B cell (primary cell): ENCODE measurements at regions not wholly inside any gene's neighbourhood (a gene's known extent, or its start where the extent isn't known, plus 50 kb on each side); places are given as distances from the start of the nearest gene placed in this dataset.

Source experiments
- ATAC-seq: fragments of 200-7000 bp; cut with Tn5 transposase; one replicate; pipeline ENCODE4 v1.10.0; 2021; ENCODE audit warnings: low read depth, mild to moderate bottlenecking, moderate number of reproducible peaks, moderate library complexity
- CTCF ChIA-PET: fragments of 350-600 bp; sonication (Branson Sonifier 250); formaldehyde crosslinking; loops from one replicate; lab custom pipeline; 2021; ENCODE audit warnings: antibody characterized with exemption, inconsistent platforms; lab: Charles Lee
- POLR2A ChIA-PET: fragments of 350-600 bp; sonication (Branson Sonifier 250); formaldehyde crosslinking; loops from one replicate; lab custom pipeline; 2021; ENCODE audit warnings: antibody characterized with exemption; lab: Charles Lee
- DNase-seq: peaks from one replicate; pipeline ENCODE4 v3.0.0; 2013
- H2AFZ ChIP-seq: 2 replicates; pipeline ENCODE4 v1.6.1; 2012; ENCODE audit warnings: mild to moderate bottlenecking, low read depth, low read length; ENCODE audit not compliant: insufficient read depth, poor library complexity, severe bottlenecking
- H3K27ac ChIP-seq, 2 donors: 1 replicate in 1 of 2; 2 replicates in 1 of 2; pipeline ENCODE4 v1.5.1; 2012 to 2013; ENCODE audit warnings: low read length in 2 of 2, mild to moderate bottlenecking in 2 of 2, moderate library complexity in 1 of 2
- H3K27me3 ChIP-seq, 4 experiments: fragments of 200-600 bp in 1 of 4; sonication (generic) in 1 of 4; replicated peaks in 1 of 4; 1 replicate in 2 of 4; 2 replicates in 2 of 4; pipeline versions ENCODE4 v1.6.1 to v1.7.0; 2013 to 2016; ENCODE audit warnings: low read length in 3 of 4, mild to moderate bottlenecking in 2 of 4, mixed read lengths in 1 of 4, moderate library complexity in 1 of 4; ENCODE audit not compliant: insufficient read depth in 4 of 4, control insufficient read depth in 3 of 4; ENCODE audit errors: control extremely low read depth in 1 of 4
- H3K36me3 ChIP-seq, 2 experiments: replicated peaks in 1 of 2; 1 replicate in 1 of 2; 2 replicates in 1 of 2; pipeline versions ENCODE4 v1.6.1 to v1.7.1; 2013; ENCODE audit warnings: low read length in 1 of 2; ENCODE audit not compliant: insufficient read depth in 2 of 2, control insufficient read depth in 1 of 2; ENCODE audit errors: control extremely low read depth in 1 of 2, extremely low read depth in 1 of 2
- H3K4me1 ChIP-seq, 2 donors: fragments of 200-600 bp in 1 of 2; sonication (generic) in 1 of 2; 1 replicate in 1 of 2; 2 replicates in 1 of 2; pipeline versions ENCODE4 v1.5.1 to v1.6.1; 2013 to 2017; ENCODE audit warnings: low read length in 2 of 2; ENCODE audit not compliant: control insufficient read depth in 2 of 2, insufficient read depth in 2 of 2
- H3K4me2 ChIP-seq: replicated peaks from 2 replicates; pipeline ENCODE3; 2012; ENCODE audit warnings: mild to moderate bottlenecking, low read depth, low read length; ENCODE audit not compliant: poor library complexity, severe bottlenecking
- H3K4me3 ChIP-seq, 5 experiments: fragments of 200-600 bp in 1 of 5; sonication (generic) in 1 of 5; 1 replicate in 3 of 5; 2 replicates in 2 of 5; pipeline versions ENCODE4 v1.5.1 to v1.7.0; 2011 to 2016; ENCODE audit warnings: low read length in 4 of 5, mild to moderate bottlenecking in 4 of 5, low read depth in 2 of 5, control low read depth in 1 of 5, moderate library complexity in 1 of 5; ENCODE audit not compliant: insufficient read depth in 1 of 5; ENCODE audit errors: control extremely low read depth in 1 of 5, extremely low read depth in 1 of 5
- H3K79me2 ChIP-seq: fragments of 200-600 bp; sonication (generic); one replicate; pipeline ENCODE4 v1.6.0; 2016; ENCODE audit warnings: low read length; ENCODE audit not compliant: control insufficient read depth, insufficient read depth
- H3K9ac ChIP-seq: fragments of 200-600 bp; sonication (generic); 2 replicates; pipeline ENCODE4 v1.6.1; 2017; ENCODE audit warnings: mild to moderate bottlenecking, low read length, moderate library complexity
- H3K9me3 ChIP-seq, 3 donors: one replicate each; pipeline versions ENCODE4 v1.6.1 to v1.7.1; 2013; ENCODE audit warnings: low read length in 2 of 3; ENCODE audit not compliant: control insufficient read depth in 2 of 3, insufficient read depth in 1 of 3; ENCODE audit errors: control extremely low read depth in 1 of 3
- H4K20me1 ChIP-seq: 2 replicates; pipeline ENCODE4 v1.6.0; 2012; ENCODE audit warnings: mild to moderate bottlenecking, low read length; ENCODE audit not compliant: insufficient read depth, control insufficient read depth, poor library complexity, severe bottlenecking
- H3K27ac Mint-ChIP-seq: one replicate; pipeline ENCODE4 v1.8.0; 2021; ENCODE audit warnings: mixed read lengths
- H3K27me3 Mint-ChIP-seq: one replicate; pipeline ENCODE4 v1.8.0; 2021; ENCODE audit warnings: mixed read lengths
- H3K4me1 Mint-ChIP-seq: one replicate; pipeline ENCODE4 v1.8.0; 2021; ENCODE audit warnings: mixed read lengths
- H3K4me3 Mint-ChIP-seq: one replicate; pipeline ENCODE4 v1.8.0; 2021; ENCODE audit warnings: mixed read lengths
- H3K9me3 Mint-ChIP-seq: one replicate; pipeline ENCODE4 v1.8.0; 2022; ENCODE audit warnings: mixed read lengths; ENCODE audit not compliant: insufficient read depth
- EZH2 ChIP-seq: IDR thresholded peaks from 2 replicates; pipeline ENCODE4 v1.6.1; 2012; ENCODE audit warnings: borderline replicate concordance, low read depth, mild to moderate bottlenecking, moderate library complexity, low read length; ENCODE audit not compliant: insufficient read depth, poor library complexity, severe bottlenecking
- WGBS: methylation state at CpG from one replicate; pipeline ENCODE4 v1.1.5; 2013; ENCODE audit warnings: missing lambda C conversion rate; ENCODE audit not compliant: insufficient coverage; 5-methylcytosine and 5-hydroxymethylcytosine counted together
- intact Hi-C: fragments of 100-400 bp; cut with micrococcal nuclease; formaldehyde crosslinking; loops from one replicate; pipeline ENCODE4 v1.10.0; 2022
- TF ChIP-seq, protein P1 (sequence below): fragments of 200-600 bp; IDR thresholded peaks from one replicate; pipeline ENCODE4 v1.8.0; 2022; ENCODE audit warnings: antibody characterized with exemption, mild to moderate bottlenecking

DNA sequence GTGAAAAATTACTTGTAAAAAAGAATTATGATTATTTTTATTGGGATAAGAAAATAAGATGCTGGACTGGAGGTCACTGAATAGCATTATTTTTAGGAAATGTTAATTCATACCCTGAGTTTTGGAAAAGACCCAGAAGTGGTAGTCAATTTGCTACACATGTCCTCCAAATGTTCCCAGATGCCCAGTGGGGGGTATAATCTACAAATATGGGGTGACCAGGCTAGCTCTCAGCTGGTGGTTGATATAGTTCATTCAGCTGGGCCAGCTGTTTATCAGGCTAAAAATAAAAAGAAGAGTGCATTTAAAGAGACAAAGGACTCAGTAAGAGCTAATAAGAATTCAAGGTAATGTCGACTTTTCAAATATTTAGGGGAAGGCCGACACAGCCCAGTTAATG lies 402.0 kb upstream of the GOLIM4 start:
- no peak for TF ChIP-seq EZH2
- TF ChIP-seq, protein P1, sequence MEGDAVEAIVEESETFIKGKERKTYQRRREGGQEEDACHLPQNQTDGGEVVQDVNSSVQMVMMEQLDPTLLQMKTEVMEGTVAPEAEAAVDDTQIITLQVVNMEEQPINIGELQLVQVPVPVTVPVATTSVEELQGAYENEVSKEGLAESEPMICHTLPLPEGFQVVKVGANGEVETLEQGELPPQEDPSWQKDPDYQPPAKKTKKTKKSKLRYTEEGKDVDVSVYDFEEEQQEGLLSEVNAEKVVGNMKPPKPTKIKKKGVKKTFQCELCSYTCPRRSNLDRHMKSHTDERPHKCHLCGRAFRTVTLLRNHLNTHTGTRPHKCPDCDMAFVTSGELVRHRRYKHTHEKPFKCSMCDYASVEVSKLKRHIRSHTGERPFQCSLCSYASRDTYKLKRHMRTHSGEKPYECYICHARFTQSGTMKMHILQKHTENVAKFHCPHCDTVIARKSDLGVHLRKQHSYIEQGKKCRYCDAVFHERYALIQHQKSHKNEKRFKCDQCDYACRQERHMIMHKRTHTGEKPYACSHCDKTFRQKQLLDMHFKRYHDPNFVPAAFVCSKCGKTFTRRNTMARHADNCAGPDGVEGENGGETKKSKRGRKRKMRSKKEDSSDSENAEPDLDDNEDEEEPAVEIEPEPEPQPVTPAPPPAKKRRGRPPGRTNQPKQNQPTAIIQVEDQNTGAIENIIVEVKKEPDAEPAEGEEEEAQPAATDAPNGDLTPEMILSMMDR: no peak
- H3K79me2 ChIP-seq: no peaks in the 10 kb centered on the region
- Mint-ChIP-seq H3K9me3 (no peaks in the 10 kb centered on the region), H3K4me3 (no peak overlapping the region), H3K4me1 (no peaks in the 10 kb centered on the region), H3K27me3 (no peaks in the 10 kb centered on the region), H3K27ac (no peak overlapping the region)
- CTCF ChIA-PET: no interaction called here
- no peaks in the 10 kb centered on the region for H3K9me3 ChIP-seq
- no peaks in the 10 kb centered on the region for H3K36me3 ChIP-seq
- no peak overlapping the region for H3K4me3 ChIP-seq
- no peaks in the 10 kb centered on the region for H3K4me1 ChIP-seq
- no peak overlapping the region for H2AFZ ChIP-seq
- DNase-seq (no peak), ATAC-seq (no peak)
- H4K20me1 ChIP-seq: no peaks in the 10 kb centered on the region
- H3K4me2 ChIP-seq: no peak overlapping the region
- intact Hi-C loops: no loop called here
- POLR2A ChIA-PET: no interaction called here
- H3K9ac ChIP-seq: no peak overlapping the region
- WGBS: 92% methylated on average over 2 of the region's 2 CpGs
- no peaks in the 10 kb centered on the region for H3K27me3 ChIP-seq
- no peak overlapping the region for H3K27ac ChIP-seq

DNA sequence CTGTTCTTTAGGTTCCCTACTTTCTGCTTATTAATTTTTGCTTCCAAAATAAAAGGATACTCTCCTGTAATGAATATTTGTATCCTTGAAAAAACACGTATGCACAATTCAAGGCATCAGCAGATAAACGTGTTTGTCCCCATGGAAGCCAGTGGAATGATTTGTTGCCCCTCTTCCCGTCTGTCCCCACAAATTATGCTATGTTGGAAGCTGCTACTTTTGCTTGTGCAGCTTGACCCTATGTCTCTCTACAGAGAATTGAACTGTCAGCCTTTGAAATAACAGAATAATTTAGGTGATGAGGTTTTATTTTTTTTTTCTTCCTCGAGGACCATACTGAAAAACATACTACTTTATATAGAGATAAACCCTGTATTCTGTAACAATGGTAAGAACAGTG lies 401.5 kb upstream of the GOLIM4 start:
- Histone ChIP-seq H3K79me2 (no peaks in the 10 kb centered on the region), H3K4me1 (no peaks in the 10 kb centered on the region), H3K36me3 (no peaks in the 10 kb centered on the region), H3K9ac (no peak overlapping the region), H3K9me3 (no peaks in the 10 kb centered on the region), H3K4me2 (no peak overlapping the region), H3K27ac (no peak overlapping the region), H4K20me1 (no peaks in the 10 kb centered on the region), H2AFZ (no peak overlapping the region), H3K27me3 (no peaks in the 10 kb centered on the region), H3K4me3 (no peak overlapping the region)
- intact Hi-C loops: no loop called here
- H3K4me3 Mint-ChIP-seq: no peak overlapping the region
- no peaks in the 10 kb centered on the region for H3K27me3 Mint-ChIP-seq
- WGBS: 81% methylated on average over 3 of the region's 4 CpGs
- H3K4me1 Mint-ChIP-seq: no peaks in the 10 kb centered on the region
- ChIA-PET CTCF (no interaction called here), POLR2A (no interaction called here)
- TF ChIP-seq EZH2: no peak
- TF ChIP-seq, protein P1: no peak
- H3K27ac Mint-ChIP-seq: no peak overlapping the region
- no peak for ATAC-seq
- H3K9me3 Mint-ChIP-seq: no peaks in the 10 kb centered on the region
- DNase-seq: no peak
